ENCODE measurements at regions not wholly inside any gene's neighbourhood (a gene's known extent, or its start where the extent isn't known, plus 50 kb on each side); places are given as distances from the start of the nearest gene placed in this dataset.

- H3K4me1 ChIP-seq = no peaks in the 10 kb centered on the region
- DNase-seq = no peak
- intact Hi-C loops (cut with DNase I) = no loop called here
- H3K9me3 ChIP-seq = no peaks in the 10 kb centered on the region
- H3K27ac ChIP-seq = no peak overlapping the region
- TF ChIP-seq, protein P1, sequence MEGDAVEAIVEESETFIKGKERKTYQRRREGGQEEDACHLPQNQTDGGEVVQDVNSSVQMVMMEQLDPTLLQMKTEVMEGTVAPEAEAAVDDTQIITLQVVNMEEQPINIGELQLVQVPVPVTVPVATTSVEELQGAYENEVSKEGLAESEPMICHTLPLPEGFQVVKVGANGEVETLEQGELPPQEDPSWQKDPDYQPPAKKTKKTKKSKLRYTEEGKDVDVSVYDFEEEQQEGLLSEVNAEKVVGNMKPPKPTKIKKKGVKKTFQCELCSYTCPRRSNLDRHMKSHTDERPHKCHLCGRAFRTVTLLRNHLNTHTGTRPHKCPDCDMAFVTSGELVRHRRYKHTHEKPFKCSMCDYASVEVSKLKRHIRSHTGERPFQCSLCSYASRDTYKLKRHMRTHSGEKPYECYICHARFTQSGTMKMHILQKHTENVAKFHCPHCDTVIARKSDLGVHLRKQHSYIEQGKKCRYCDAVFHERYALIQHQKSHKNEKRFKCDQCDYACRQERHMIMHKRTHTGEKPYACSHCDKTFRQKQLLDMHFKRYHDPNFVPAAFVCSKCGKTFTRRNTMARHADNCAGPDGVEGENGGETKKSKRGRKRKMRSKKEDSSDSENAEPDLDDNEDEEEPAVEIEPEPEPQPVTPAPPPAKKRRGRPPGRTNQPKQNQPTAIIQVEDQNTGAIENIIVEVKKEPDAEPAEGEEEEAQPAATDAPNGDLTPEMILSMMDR (IDR thresholded peaks at IDR 0.05) = no peak
- TF ChIP-seq POLR2A (IDR thresholded peaks at IDR 0.05) = no peak
- H3K36me3 ChIP-seq = no peaks in the 10 kb centered on the region
- WGBS, 2 donors = 58% methylated on average over 2 of the region's 2 CpGs
- no peaks in the 10 kb centered on the region for H3K27me3 ChIP-seq
- no peak overlapping the region for H3K4me3 ChIP-seq
Observed at GRCh38 chr2:180495606-180496005, 484.8 kb upstream of the UBE2E3 start.

DNA sequence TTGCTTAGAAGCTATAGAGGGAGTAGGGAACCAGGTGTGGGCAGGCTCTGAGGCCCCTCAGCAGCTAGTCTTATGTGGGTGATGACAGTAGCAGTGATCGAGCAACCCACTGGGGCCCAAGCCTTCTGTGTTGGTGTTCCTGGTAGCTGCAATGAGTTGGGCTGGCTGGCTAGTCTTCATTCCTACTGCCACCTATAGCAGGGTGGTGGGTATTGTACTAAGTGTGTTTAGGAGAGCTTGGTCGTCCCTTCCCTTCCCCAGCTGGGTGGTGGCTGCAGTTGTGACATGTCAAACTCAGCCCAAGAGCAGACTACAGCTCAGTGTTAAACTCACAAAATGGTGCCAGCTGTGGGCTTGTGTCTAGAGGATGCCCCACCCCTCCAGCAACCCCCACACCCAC, 486.1 kb upstream of the UBE2E3 start:
- intact Hi-C loops (cut with DNase I) = no loop called here
- Histone ChIP-seq H3K27ac (no peak overlapping the region), H3K27me3 (no peaks in the 10 kb centered on the region), H3K9me3 (no peaks in the 10 kb centered on the region), H3K4me1 (no peaks in the 10 kb centered on the region), H3K36me3 (no peaks in the 10 kb centered on the region), H3K4me3 (no peak overlapping the region)
- 93% methylated on average over 2 of the region's 2 CpGs; no CpG with 5 or more reads in 1 of the 2 donors for WGBS, 2 donors
- TF ChIP-seq POLR2A (IDR thresholded peaks at IDR 0.05) = no peak
- TF ChIP-seq, protein P1 (IDR thresholded peaks at IDR 0.05) = no peak
- DNase-seq = no peak

DNA sequence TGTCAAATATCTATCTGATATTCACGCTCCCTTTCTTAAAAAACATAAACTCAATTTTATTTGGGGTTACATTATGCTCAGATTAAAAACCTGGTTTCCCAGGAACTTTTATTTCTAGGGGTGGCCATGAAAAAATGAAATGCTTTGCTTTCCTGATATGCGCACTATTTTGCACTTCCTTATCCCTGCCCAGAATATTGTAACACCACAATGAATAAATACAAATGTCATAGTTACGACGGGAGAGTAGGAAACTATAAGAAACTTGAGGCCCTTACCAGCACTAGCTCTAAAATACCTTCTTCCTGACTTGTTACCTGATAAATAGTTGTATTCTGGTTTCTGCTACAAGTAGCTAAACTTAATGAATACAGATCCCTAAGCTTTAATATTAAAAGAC, 475.6 kb upstream of the CWC22 start:
- no peaks in the 10 kb centered on the region for H3K27me3 ChIP-seq
- intact Hi-C loops (cut with DNase I) = no loop called here
- TF ChIP-seq, protein P1 (IDR thresholded peaks at IDR 0.05) = no peak
- no peak for TF ChIP-seq POLR2A (IDR thresholded peaks at IDR 0.05)
- H3K27ac ChIP-seq = no peak overlapping the region
- H3K9me3 ChIP-seq = no peaks in the 10 kb centered on the region
- WGBS, 2 donors = 78 to 91% methylated on average over 4 of the region's 4 CpGs
- no peak for DNase-seq
- H3K36me3 ChIP-seq = no peaks in the 10 kb centered on the region
- H3K4me3 ChIP-seq = no peak overlapping the region
- no peaks in the 10 kb centered on the region for H3K4me1 ChIP-seq

DNA sequence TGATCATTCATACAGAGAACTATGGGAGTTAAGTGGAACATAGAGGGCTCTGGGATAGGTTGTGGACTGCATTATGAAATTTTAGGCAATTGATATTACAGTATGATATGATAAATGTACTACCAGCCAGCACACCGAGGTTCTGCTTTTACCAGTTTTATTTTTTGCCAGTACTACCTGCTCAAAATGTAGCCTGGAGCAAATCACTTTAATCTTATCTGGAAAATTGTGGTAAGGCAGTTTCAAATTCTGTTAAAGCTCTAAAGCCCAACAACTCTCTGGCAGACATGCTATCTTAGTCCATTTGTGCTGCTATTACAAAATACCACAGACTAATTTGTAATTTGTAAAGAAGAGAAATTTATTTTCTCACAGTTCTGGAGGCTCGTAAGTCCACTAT, 474.9 kb upstream of the CWC22 start:
- no peak for DNase-seq
- H3K27me3 ChIP-seq = no peaks in the 10 kb centered on the region
- no peaks in the 10 kb centered on the region for H3K36me3 ChIP-seq
- no peak overlapping the region for H3K4me3 ChIP-seq
- H3K4me1 ChIP-seq = no peaks in the 10 kb centered on the region
- WGBS, 2 donors = 37 to 50% methylated on average over 2 of the region's 2 CpGs
- intact Hi-C loops (cut with DNase I) = no loop called here
- H3K27ac ChIP-seq = no peak overlapping the region
- TF ChIP-seq POLR2A (IDR thresholded peaks at IDR 0.05) = no peak
- TF ChIP-seq, protein P1 (IDR thresholded peaks at IDR 0.05) = no peak
- H3K9me3 ChIP-seq = no peaks in the 10 kb centered on the region

DNA sequence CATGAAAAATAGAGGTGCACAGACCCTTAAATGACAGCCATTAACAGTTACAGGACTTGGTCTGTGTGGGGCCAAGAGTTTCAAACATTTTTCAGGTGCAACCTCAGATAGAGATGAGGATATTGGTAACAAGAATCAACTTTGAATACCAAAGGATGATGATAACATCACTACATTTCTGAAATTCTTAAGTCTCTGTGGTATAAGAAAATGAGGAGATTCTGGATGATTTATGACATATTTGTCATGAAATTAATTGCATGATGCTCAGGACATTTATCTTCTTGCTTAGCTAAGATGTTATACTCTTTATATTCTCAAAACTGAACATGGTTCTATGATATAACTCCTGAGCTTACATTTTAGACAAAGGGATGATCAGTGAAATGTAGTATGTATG, 471.8 kb upstream of the CWC22 start:
- TF ChIP-seq, protein P1 (IDR thresholded peaks at IDR 0.05) = no peak
- no peak for TF ChIP-seq POLR2A (IDR thresholded peaks at IDR 0.05)
- DNase-seq = no peak
- H3K27ac ChIP-seq = no peak overlapping the region
- no peaks in the 10 kb centered on the region for H3K9me3 ChIP-seq
- H3K4me3 ChIP-seq = no peak overlapping the region
- intact Hi-C loops (cut with DNase I) = no loop called here
- H3K27me3 ChIP-seq = no peaks in the 10 kb centered on the region
- H3K36me3 ChIP-seq = no peaks in the 10 kb centered on the region
- peaks cover 0 to 2% (median 0%) of the 10 kb centered on the region in 3 donors for H3K4me1 ChIP-seq
